OCI-LY7 (cell line): ENCODE measurements at regions not wholly inside any gene's neighbourhood (a gene's known extent, or its start where the extent isn't known, plus 50 kb on each side); places are given as distances from the start of the nearest gene placed in this dataset.

Experiments used
- CTCF ChIP-seq: fragments of 200-600 bp; sonication (generic); conservative IDR thresholded peaks from 2 replicates; pipeline ENCODE4 v1.5.1; 2014; ENCODE audit warnings: mild to moderate bottlenecking, antibody characterized with exemption, low read length, moderate library complexity, mixed read lengths
- EZH2phosphoT487 ChIP-seq: fragments of 200-600 bp; sonication (generic); IDR thresholded peaks from 2 replicates; pipeline ENCODE4 v1.6.1; 2018; ENCODE audit warnings: low read depth, borderline replicate concordance, mild to moderate bottlenecking, mixed run types, antibody characterized with exemption, low read length, moderate library complexity, mixed read lengths

GRCh38 chr2:48849770-48850169 lies 94.2 kb upstream of the LHCGR start:
- TF ChIP-seq CTCF (no peak), EZH2phosphoT487 (no peak)
